Karpas-422 (cell line): ENCODE measurements at regions not wholly inside any gene's neighbourhood (a gene's known extent, or its start where the extent isn't known, plus 50 kb on each side); places are given as distances from the start of the nearest gene placed in this dataset.
"Not testable (repeated sequence)": the region's sequence is repeated elsewhere in the genome, so short reads cannot be mapped to it uniquely, and the experiment has no call there.

Source experiments
- DNase-seq: peaks from one replicate; pipeline ENCODE4 v3.0.0-alpha.2; 2015
- H2AFZ ChIP-seq: fragments of 200-600 bp; sonication (generic); 2 replicates; pipeline ENCODE4 v1.6.1; 2014; ENCODE audit warnings: antibody characterized with exemption, low read length, mixed read lengths
- H3K27ac ChIP-seq: fragments of 200-600 bp; sonication (generic); 2 replicates; pipeline ENCODE4 v1.5.1; 2014; ENCODE audit warnings: mild to moderate bottlenecking, low read length, moderate library complexity
- H3K27me3 ChIP-seq: fragments of 200-600 bp; sonication (generic); 2 replicates; pipeline ENCODE4 v1.6.1; 2014; ENCODE audit warnings: low read length, mixed read lengths
- H3K36me3 ChIP-seq: fragments of 200-600 bp; sonication (generic); 2 replicates; pipeline ENCODE4 v1.6.1; 2014; ENCODE audit warnings: low read length, mixed read lengths; ENCODE audit not compliant: insufficient read depth
- H3K4me1 ChIP-seq: fragments of 200-600 bp; sonication (generic); 2 replicates; pipeline ENCODE4 v1.6.1; 2014; ENCODE audit warnings: mild to moderate bottlenecking, low read length, mixed read lengths
- H3K4me2 ChIP-seq: fragments of 200-600 bp; sonication (generic); 2 replicates; pipeline ENCODE4 v1.6.1; 2014; ENCODE audit warnings: low read length, low read depth, mild to moderate bottlenecking; ENCODE audit not compliant: poor library complexity, severe bottlenecking
- H3K4me3 ChIP-seq: fragments of 200-600 bp; sonication (generic); 2 replicates; pipeline ENCODE4 v1.5.1; 2014; ENCODE audit warnings: mild to moderate bottlenecking, antibody characterized with exemption, low read length, mixed read lengths
- H3K79me2 ChIP-seq: fragments of 200-600 bp; sonication (generic); 2 replicates; pipeline ENCODE4 v1.6.1; 2014; ENCODE audit warnings: mild to moderate bottlenecking, low read length, mixed read lengths
- H3K9ac ChIP-seq: fragments of 200-600 bp; sonication (generic); 2 replicates; pipeline ENCODE4 v1.6.0; 2014; ENCODE audit warnings: low read length
- H3K9me2 ChIP-seq: fragments of 200-600 bp; sonication (generic), shearing (Covaris generic); replicated peaks from 2 replicates; pipeline ENCODE4 v1.6.0; 2014; ENCODE audit warnings: mild to moderate bottlenecking, low read length, moderate library complexity; ENCODE audit not compliant: insufficient read depth
- H3K9me3 ChIP-seq: fragments of 300-700, 200-600 bp; sonication (generic); 2 replicates; pipeline ENCODE4 v1.6.1; 2014; ENCODE audit warnings: low read length, mixed read lengths
- H4K20me1 ChIP-seq: fragments of 200-600 bp; sonication (generic); 2 replicates; pipeline ENCODE4 v1.6.1; 2014; ENCODE audit warnings: mild to moderate bottlenecking, antibody characterized with exemption, low read length, low read depth; ENCODE audit not compliant: insufficient read depth

- Histone ChIP-seq H3K9me2 (no peaks in the 10 kb centered on the region), H3K79me2 (no peaks in the 10 kb centered on the region), H3K9ac (no peak overlapping the region), H3K4me3 (no peak overlapping the region), H3K27me3 (no peaks in the 10 kb centered on the region; the same call in 1 of the 2 replicates), H3K36me3 (no peaks in the 10 kb centered on the region), H2AFZ (no peak overlapping the region), H4K20me1 (no peaks in the 10 kb centered on the region), H3K9me3 (no peaks in the 10 kb centered on the region), H3K4me1 (no peaks in the 10 kb centered on the region), H3K4me2 (no peak overlapping the region), H3K27ac (no peak overlapping the region)
- DNase-seq: no peak
These were observed 259.1 kb upstream of the CDH12 start for GRCh38 chr5:23112237-23112636.

- H4K20me1 ChIP-seq: no peaks in the 10 kb centered on the region
- no peak overlapping the region for H3K27ac ChIP-seq
- H3K4me2 ChIP-seq: no peak overlapping the region
- DNase-seq: no peak
- H3K27me3 ChIP-seq: no peaks in the 10 kb centered on the region
- no peaks in the 10 kb centered on the region for H3K9me2 ChIP-seq
- no peaks in the 10 kb centered on the region for H3K36me3 ChIP-seq
- H3K79me2 ChIP-seq: no peaks in the 10 kb centered on the region
- H3K9me3 ChIP-seq: no peaks in the 10 kb centered on the region
- no peak overlapping the region for H3K9ac ChIP-seq
- no peaks in the 10 kb centered on the region for H3K4me1 ChIP-seq
- H3K4me3 ChIP-seq: no peak overlapping the region
- H2AFZ ChIP-seq: no peak overlapping the region
These were observed 251.9 kb upstream of the CDH12 start for GRCh38 chr5:23105021-23105420.

GRCh38 chr5:23103566-23103965 is 250.4 kb upstream of the CDH12 start:
- no peaks in the 10 kb centered on the region; the same call in 1 of the 2 replicates for H3K9me2 ChIP-seq
- H3K4me1 ChIP-seq: no peaks in the 10 kb centered on the region
- H3K4me3 ChIP-seq: no peak overlapping the region
- no peaks in the 10 kb centered on the region for H4K20me1 ChIP-seq
- H2AFZ ChIP-seq: no peak overlapping the region
- H3K36me3 ChIP-seq: no peaks in the 10 kb centered on the region
- H3K27me3 ChIP-seq: no peaks in the 10 kb centered on the region
- no peak overlapping the region for H3K9ac ChIP-seq
- H3K79me2 ChIP-seq: no peaks in the 10 kb centered on the region
- H3K27ac ChIP-seq: no peak overlapping the region
- H3K9me3 ChIP-seq: no peaks in the 10 kb centered on the region
- no peak for DNase-seq
- H3K4me2 ChIP-seq: no peak overlapping the region

- H3K9me3 ChIP-seq, H3K9me2 ChIP-seq, H3K36me3 ChIP-seq, H3K4me1 ChIP-seq, DNase-seq, H3K9ac ChIP-seq, H2AFZ ChIP-seq, H3K4me2 ChIP-seq, H3K79me2 ChIP-seq, H3K27me3 ChIP-seq, H4K20me1 ChIP-seq, H3K27ac ChIP-seq, H3K4me3 ChIP-seq: not testable (repeated sequence)
These were observed 242.3 kb upstream of the CDH12 start for GRCh38 chr5:23095418-23095817.

- Histone ChIP-seq H2AFZ (no peak overlapping the region; the same call in 1 of the 2 replicates), H3K9me3 (no peaks in the 10 kb centered on the region), H3K9ac (no peak overlapping the region), H3K27ac (no peak overlapping the region), H3K4me1 (peaks cover 10% of the 10 kb centered on the region), H3K9me2 (no peaks in the 10 kb centered on the region; the same call in 1 of the 2 replicates), H4K20me1 (no peaks in the 10 kb centered on the region), H3K4me2 (no peak overlapping the region), H3K79me2 (no peaks in the 10 kb centered on the region), H3K27me3 (no peaks in the 10 kb centered on the region), H3K4me3 (no peak overlapping the region), H3K36me3 (no peaks in the 10 kb centered on the region)
- DNase-seq: no peak
These were observed 236.1 kb upstream of the CDH12 start for GRCh38 chr5:23089286-23089685.

GRCh38 chr5:23084815-23085214 is 231.7 kb upstream of the CDH12 start:
- Histone ChIP-seq H3K4me2 (no peak overlapping the region), H3K79me2 (no peaks in the 10 kb centered on the region), H3K27ac (no peak overlapping the region), H4K20me1 (no peaks in the 10 kb centered on the region), H3K9ac (no peak overlapping the region), H3K27me3 (no peaks in the 10 kb centered on the region), H3K4me1 (peaks cover 16% of the 10 kb centered on the region), H3K36me3 (no peaks in the 10 kb centered on the region), H3K9me2 (no peaks in the 10 kb centered on the region; the same call in 1 of the 2 replicates), H3K9me3 (no peaks in the 10 kb centered on the region), H3K4me3 (no peak overlapping the region), H2AFZ (peak overlapping the region; percentile 12; the same call in 1 of the 2 replicates)
- peak; percentile 52 for DNase-seq

GRCh38 chr5:23072179-23072578 is 219.0 kb upstream of the CDH12 start:
- Histone ChIP-seq H3K9me3 (no peaks in the 10 kb centered on the region), H4K20me1 (no peaks in the 10 kb centered on the region), H3K9ac (peak overlapping the region; percentile 66), H3K27me3 (no peaks in the 10 kb centered on the region), H3K4me1 (peaks cover 68% of the 10 kb centered on the region), H2AFZ (peak overlapping the region; percentile 27; the same call in 1 of the 2 replicates), H3K9me2 (no peaks in the 10 kb centered on the region), H3K36me3 (no peaks in the 10 kb centered on the region), H3K79me2 (no peaks in the 10 kb centered on the region), H3K27ac (peak overlapping the region; percentile 99), H3K4me3 (peak overlapping the region; percentile 37), H3K4me2 (peak overlapping the region; percentile 75)
- peak; percentile 92 for DNase-seq

- Histone ChIP-seq H3K4me1 (peaks cover 68% of the 10 kb centered on the region), H3K27me3 (no peaks in the 10 kb centered on the region), H4K20me1 (no peaks in the 10 kb centered on the region), H3K9me2 (no peaks in the 10 kb centered on the region), H3K4me3 (peak overlapping the region; percentile 37), H3K36me3 (no peaks in the 10 kb centered on the region), H3K9me3 (no peaks in the 10 kb centered on the region), H3K9ac (peak overlapping the region; percentile 66), H2AFZ (peak overlapping the region; percentile 27), H3K4me2 (peak overlapping the region; percentile 75), H3K79me2 (no peaks in the 10 kb centered on the region), H3K27ac (peak overlapping the region; percentile 99)
- peak; percentile 62 for DNase-seq
These were observed 218.5 kb upstream of the CDH12 start for GRCh38 chr5:23071682-23072081.

- no peak for DNase-seq
- peak overlapping the region; percentile 69 for H3K4me2 ChIP-seq
These were observed 211.6 kb upstream of the CDH12 start for GRCh38 chr5:23064710-23065109.

More at GRCh38 chr5:23064710-23065109, 211.6 kb upstream of the CDH12 start:
- Histone ChIP-seq H3K27me3 (no peaks in the 10 kb centered on the region), H3K9me3 (no peaks in the 10 kb centered on the region), H4K20me1 (no peaks in the 10 kb centered on the region), H3K4me1 (peaks cover 47% of the 10 kb centered on the region), H3K9me2 (no peaks in the 10 kb centered on the region), H2AFZ (no peak overlapping the region), H3K27ac (peak overlapping the region; percentile 88), H3K79me2 (no peaks in the 10 kb centered on the region), H3K4me3 (no peak overlapping the region), H3K36me3 (no peaks in the 10 kb centered on the region), H3K9ac (0 out of 2 replicates have a peak overlapping the region, but pooled peaks have one; percentile 43)
